Breast epithelium (tissue), 4 donors: ENCODE measurements at regions not wholly inside any gene's neighbourhood (a gene's known extent, or its start where the extent isn't known, plus 50 kb on each side); places are given as distances from the start of the nearest gene placed in this dataset.

Source experiments
- DNase-seq, 2 donors: peaks; one replicate each; pipeline ENCODE4 v3.0.0-alpha.2; 2019; ENCODE audit warnings: low spot score in 2 of 2
- H3K27ac ChIP-seq, 2 donors: fragments of 200-600 bp; sonication (generic) in 1 of 2; one replicate each; pipeline ENCODE4 v1.5.1; 2016 to 2019; ENCODE audit warnings: mild to moderate bottlenecking in 1 of 2
- H3K27me3 ChIP-seq, 2 donors: fragments of 200-600 bp; sonication (generic) in 1 of 2; one replicate each; pipeline versions ENCODE4 v1.5.1 to v1.6.0; 2017 to 2019; ENCODE audit warnings: control low read depth in 1 of 2, mild to moderate bottlenecking in 1 of 2
- H3K36me3 ChIP-seq: fragments of 200-600 bp; one replicate; pipeline ENCODE4 v1.5.1; 2019
- H3K4me1 ChIP-seq, 2 donors: fragments of 200-600 bp; sonication (generic); one replicate each; pipeline ENCODE4 v1.5.1; 2016 to 2019; ENCODE audit warnings: control low read depth in 1 of 2
- H3K4me3 ChIP-seq, 3 donors: fragments of 200-600 bp; sonication (generic); 1 replicate in 2 of 3; 2 replicates in 1 of 3; pipeline ENCODE4 v1.5.1; 2016 to 2019; ENCODE audit warnings: mild to moderate bottlenecking in 3 of 3, moderate library complexity in 2 of 3
- H3K9me3 ChIP-seq, 2 donors: fragments of 200-600 bp; sonication (generic) in 1 of 2; one replicate each; pipeline ENCODE4 v1.5.1; 2016 to 2019; ENCODE audit warnings: control low read depth in 1 of 2
- POLR2A ChIP-seq: fragments of 450-650 bp; IDR thresholded peaks from one replicate; pipeline ENCODE4 v1.6.1; 2016; ENCODE audit warnings: antibody characterized with exemption, mild to moderate bottlenecking, moderate library complexity
- POLR2AphosphoS5 ChIP-seq, 3 donors: sonication (generic); formaldehyde crosslinking; IDR thresholded peaks; one replicate each; pipeline ENCODE4 v1.6.1; 2017; ENCODE audit warnings: antibody characterized with exemption in 3 of 3
- intact Hi-C: fragments of 100-400 bp; cut with DNase I; formaldehyde crosslinking; loops from one replicate; pipeline ENCODE4 v1.15.1; 2023; ENCODE audit warnings: low total_unique reads
- TF ChIP-seq, protein P1 (sequence below), 3 donors: fragments of 450-650 bp; IDR thresholded peaks; one replicate each; pipeline ENCODE4 v1.5.1; 2016 to 2017; ENCODE audit warnings: antibody characterized with exemption in 3 of 3, mild to moderate bottlenecking in 3 of 3, moderate library complexity in 3 of 3

DNA sequence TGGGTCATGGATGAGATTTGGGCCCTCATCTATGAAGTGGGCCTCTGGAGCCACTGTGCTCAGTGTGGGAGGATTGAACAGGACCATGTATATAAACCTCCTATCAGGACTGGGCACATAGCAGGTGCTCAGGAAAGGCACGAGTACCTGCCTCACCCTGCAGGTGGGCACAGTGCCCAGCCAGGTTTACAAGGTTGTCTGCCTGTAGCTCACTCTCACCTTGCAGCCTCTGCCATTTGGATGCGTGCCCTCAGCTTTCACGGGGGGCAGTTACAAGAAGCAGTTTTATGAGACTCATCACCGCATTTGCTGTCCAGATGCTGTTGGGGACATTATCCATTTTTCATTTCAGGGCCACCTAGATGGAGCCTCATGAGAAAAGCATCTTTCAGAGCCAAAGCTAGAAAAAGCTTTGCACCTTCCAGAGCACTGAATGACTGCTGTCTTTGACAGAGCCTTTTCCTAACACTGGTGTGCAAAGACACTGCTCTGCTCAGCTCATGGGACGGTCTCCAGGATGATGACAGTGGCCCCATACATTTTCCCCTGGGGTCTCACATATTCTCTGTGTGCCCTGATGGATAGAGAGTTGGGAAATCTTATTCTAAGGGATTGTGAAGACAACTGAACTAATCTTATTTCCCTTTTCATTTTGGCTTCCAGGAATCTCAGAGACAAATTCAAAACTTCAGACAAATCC, 327.5 kb upstream of the RTL1 start:
- intact Hi-C loops = no loop called here
- no peak for DNase-seq
- no peak overlapping the region for H3K27ac ChIP-seq

DNA sequence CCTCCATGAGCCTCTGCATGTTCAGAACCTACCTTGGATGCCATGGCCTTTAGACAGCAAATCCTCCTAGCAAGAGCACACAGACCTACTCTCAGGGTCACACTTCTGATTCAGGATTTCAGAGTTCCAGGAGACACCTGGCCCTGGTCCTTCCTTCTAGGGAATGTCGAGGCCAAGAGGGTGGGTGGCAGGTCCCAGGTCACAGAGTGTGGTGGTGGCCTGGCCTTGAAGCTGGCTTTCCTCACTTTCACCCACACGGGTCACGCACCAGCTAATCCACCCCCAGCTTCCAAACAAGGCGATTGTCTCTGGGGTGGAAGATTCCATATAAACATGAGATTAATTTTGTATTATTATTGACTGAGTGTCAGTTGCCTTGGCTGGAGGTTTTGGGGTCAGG, 328.3 kb upstream of the RTL1 start:
- intact Hi-C loops = no loop called here

More for the DNA sequence above, 327.5 kb upstream of the RTL1 start:
- TF ChIP-seq, protein P1, sequence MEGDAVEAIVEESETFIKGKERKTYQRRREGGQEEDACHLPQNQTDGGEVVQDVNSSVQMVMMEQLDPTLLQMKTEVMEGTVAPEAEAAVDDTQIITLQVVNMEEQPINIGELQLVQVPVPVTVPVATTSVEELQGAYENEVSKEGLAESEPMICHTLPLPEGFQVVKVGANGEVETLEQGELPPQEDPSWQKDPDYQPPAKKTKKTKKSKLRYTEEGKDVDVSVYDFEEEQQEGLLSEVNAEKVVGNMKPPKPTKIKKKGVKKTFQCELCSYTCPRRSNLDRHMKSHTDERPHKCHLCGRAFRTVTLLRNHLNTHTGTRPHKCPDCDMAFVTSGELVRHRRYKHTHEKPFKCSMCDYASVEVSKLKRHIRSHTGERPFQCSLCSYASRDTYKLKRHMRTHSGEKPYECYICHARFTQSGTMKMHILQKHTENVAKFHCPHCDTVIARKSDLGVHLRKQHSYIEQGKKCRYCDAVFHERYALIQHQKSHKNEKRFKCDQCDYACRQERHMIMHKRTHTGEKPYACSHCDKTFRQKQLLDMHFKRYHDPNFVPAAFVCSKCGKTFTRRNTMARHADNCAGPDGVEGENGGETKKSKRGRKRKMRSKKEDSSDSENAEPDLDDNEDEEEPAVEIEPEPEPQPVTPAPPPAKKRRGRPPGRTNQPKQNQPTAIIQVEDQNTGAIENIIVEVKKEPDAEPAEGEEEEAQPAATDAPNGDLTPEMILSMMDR (IDR thresholded peaks at IDR 0.05) = no peak
- TF ChIP-seq POLR2AphosphoS5 (IDR thresholded peaks at IDR 0.05) = no peak
- TF ChIP-seq POLR2A = no peak
- Histone ChIP-seq H3K4me3 (no peak overlapping the region), H3K36me3 (no peaks in the 10 kb centered on the region), H3K4me1 (no peaks in the 10 kb centered on the region), H3K27me3 (no peaks in the 10 kb centered on the region), H3K9me3 (no peaks in the 10 kb centered on the region)

DNA sequence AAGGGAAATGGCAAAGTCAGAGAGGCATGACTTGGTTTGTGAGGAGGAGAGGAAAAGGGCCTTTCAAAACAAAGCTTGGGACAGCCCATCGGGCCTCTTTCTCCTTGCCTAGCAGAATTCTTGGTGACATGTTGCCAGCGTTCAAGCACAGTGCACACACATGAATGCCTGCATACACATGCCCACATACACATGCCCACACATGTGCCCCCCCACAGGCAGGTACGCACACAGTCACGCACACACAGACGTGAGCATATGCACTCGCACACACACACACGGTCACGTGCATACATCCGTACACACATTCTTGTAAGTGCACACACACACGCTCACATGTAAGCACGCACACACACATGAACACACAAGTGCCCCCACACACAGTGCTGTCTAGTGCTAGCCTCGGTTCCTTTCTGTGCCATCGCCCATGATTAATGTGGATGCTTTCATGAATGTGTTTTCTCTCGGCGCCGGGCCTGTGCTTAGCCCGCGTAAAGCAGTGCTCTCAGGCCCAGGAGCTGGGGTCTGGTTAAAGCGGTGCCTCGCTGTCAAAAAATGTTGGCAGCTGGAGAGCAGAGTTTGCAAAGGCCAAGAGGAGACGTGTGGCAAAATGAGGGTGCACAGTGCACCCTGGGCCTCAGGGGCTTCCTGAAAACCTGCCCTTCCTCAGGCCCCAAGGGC, 328.8 kb upstream of the DIO3 start:
- H3K27me3 ChIP-seq = peaks cover 0 to 8% of the 10 kb centered on the region in 2 donors
- DNase-seq = no peak
- intact Hi-C loops = no loop called here
- TF ChIP-seq POLR2A (no peak), POLR2AphosphoS5 (IDR thresholded peaks at IDR 0.05) (no peak)
- TF ChIP-seq, protein P1 (IDR thresholded peaks at IDR 0.05) = no peak
- no peak overlapping the region for H3K4me3 ChIP-seq
- H3K27ac ChIP-seq = no peak overlapping the region
- H3K9me3 ChIP-seq = no peaks in the 10 kb centered on the region
- no peaks in the 10 kb centered on the region for H3K36me3 ChIP-seq
- H3K4me1 ChIP-seq = no peaks in the 10 kb centered on the region

More for the DNA sequence above, 328.3 kb upstream of the RTL1 start:
- Histone ChIP-seq H3K9me3 (no peaks in the 10 kb centered on the region), H3K36me3 (no peaks in the 10 kb centered on the region), H3K4me3 (no peak overlapping the region), H3K4me1 (no peaks in the 10 kb centered on the region), H3K27me3 (peaks cover 0 to 5% of the 10 kb centered on the region in 2 donors), H3K27ac (no peak overlapping the region)
- no peak for DNase-seq
- TF ChIP-seq, protein P1 (IDR thresholded peaks at IDR 0.05) = no peak
- TF ChIP-seq POLR2AphosphoS5 (IDR thresholded peaks at IDR 0.05) (no peak), POLR2A (no peak)

DNA sequence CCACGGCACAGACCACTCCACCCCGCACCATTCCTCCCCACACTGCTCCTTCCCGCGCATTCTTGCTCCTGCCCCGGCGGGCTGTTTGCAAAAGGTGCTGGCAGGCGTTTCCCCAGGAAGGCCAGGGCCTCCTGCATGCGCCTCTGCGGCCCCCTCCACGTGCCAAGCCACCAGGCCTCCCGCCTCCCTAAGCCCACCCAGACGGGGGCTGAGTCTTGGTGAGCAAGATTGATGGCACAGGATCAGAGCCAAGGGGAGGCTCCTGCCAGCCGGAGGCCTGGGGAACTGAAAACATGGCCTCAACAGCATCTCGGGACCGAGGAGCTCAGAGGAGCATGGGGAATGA, 328.3 kb upstream of the DIO3 start:
- H3K36me3 ChIP-seq = no peaks in the 10 kb centered on the region
- DNase-seq = no peak
- intact Hi-C loops = no loop called here
- TF ChIP-seq, protein P1 (IDR thresholded peaks at IDR 0.05) = no peak
- TF ChIP-seq POLR2A = no peak
- no peak for TF ChIP-seq POLR2AphosphoS5 (IDR thresholded peaks at IDR 0.05)
- H3K27ac ChIP-seq = no peak overlapping the region
- no peaks in the 10 kb centered on the region for H3K9me3 ChIP-seq
- H3K4me3 ChIP-seq = no peak overlapping the region
- peaks cover 0 to 8% of the 10 kb centered on the region in 2 donors for H3K27me3 ChIP-seq
- H3K4me1 ChIP-seq = no peaks in the 10 kb centered on the region

DNA sequence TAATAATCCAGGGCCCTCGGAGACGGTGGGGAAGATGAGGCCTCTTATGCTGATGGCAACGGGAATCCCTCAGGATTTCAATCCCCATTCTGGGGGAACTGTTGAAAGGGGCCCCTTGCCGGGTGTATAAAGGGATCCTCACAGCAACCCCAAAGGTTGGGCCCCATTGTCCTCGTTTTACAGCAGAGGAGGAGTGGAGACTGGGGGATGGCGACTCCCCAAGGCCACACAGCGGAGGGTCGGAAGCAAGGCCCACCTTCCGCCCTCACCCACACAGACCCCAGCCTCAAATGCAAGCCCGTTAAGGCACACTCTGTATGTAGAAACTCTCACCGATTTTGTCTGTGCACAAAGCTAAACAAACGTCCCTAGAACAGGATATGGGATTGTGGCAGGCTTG, 327.9 kb upstream of the DIO3 start:
- Histone ChIP-seq H3K36me3 (no peaks in the 10 kb centered on the region), H3K9me3 (no peaks in the 10 kb centered on the region), H3K27ac (no peak overlapping the region), H3K4me3 (no peak overlapping the region), H3K27me3 (peaks cover 0 to 8% of the 10 kb centered on the region in 2 donors), H3K4me1 (no peaks in the 10 kb centered on the region)
- TF ChIP-seq POLR2AphosphoS5 (IDR thresholded peaks at IDR 0.05) = no peak
- no peak for TF ChIP-seq POLR2A
- no peak for DNase-seq
- intact Hi-C loops = no loop called here
